22Rv1 (cell line): ENCODE measurements at regions not wholly inside any gene's neighbourhood (a gene's known extent, or its start where the extent isn't known, plus 50 kb on each side); places are given as distances from the start of the nearest gene placed in this dataset.

Experiments
- H3K27ac ChIP-seq: fragments of 450-650 bp; 2 replicates; pipeline ENCODE4 v1.5.1; 2017
- ZFX ChIP-seq: fragments of 450-650 bp; IDR thresholded peaks from 2 replicates; pipeline ENCODE4 v1.6.1; 2017; ENCODE audit warnings: antibody characterized with exemption, borderline replicate concordance
- TF ChIP-seq, protein P1 (sequence below): fragments of 450-650 bp; IDR thresholded peaks from 2 replicates; pipeline ENCODE4 v1.5.1; 2017; ENCODE audit warnings: mild to moderate bottlenecking

GRCh38 chr2:226366920-226367319, 432.7 kb downstream of the IRS1 start:
- TF ChIP-seq, protein P1, sequence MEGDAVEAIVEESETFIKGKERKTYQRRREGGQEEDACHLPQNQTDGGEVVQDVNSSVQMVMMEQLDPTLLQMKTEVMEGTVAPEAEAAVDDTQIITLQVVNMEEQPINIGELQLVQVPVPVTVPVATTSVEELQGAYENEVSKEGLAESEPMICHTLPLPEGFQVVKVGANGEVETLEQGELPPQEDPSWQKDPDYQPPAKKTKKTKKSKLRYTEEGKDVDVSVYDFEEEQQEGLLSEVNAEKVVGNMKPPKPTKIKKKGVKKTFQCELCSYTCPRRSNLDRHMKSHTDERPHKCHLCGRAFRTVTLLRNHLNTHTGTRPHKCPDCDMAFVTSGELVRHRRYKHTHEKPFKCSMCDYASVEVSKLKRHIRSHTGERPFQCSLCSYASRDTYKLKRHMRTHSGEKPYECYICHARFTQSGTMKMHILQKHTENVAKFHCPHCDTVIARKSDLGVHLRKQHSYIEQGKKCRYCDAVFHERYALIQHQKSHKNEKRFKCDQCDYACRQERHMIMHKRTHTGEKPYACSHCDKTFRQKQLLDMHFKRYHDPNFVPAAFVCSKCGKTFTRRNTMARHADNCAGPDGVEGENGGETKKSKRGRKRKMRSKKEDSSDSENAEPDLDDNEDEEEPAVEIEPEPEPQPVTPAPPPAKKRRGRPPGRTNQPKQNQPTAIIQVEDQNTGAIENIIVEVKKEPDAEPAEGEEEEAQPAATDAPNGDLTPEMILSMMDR, result no peak
- TF ChIP-seq ZFX, result no peak
- no peak overlapping the region for H3K27ac ChIP-seq

DNA sequence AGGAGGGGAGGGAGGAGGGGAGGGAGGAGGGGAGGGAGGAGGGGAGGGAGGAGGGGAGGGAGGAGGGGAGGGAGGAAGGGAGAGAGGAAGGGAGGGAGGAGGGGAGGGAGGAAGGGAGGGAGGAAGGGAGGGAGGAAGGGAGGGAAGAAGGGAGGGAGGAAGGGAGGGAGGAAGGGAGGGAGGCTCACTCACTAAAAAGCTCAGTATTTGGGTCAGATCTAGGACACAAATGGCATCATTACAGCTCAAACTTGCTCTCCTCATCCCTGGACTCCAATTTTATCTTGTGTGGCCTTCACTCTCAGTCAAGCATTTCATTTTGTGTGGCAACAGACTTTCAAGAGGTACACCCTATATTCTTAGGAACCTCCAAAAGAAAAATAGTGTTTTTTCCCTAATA, 435.4 kb downstream of the IRS1 start:
- no peak for TF ChIP-seq ZFX
- TF ChIP-seq, protein P1, result no peak
- H3K27ac ChIP-seq, result no peak overlapping the region

- no peak overlapping the region for H3K27ac ChIP-seq
- TF ChIP-seq ZFX, result no peak
Observed at GRCh38 chr2:226362980-226363379, 436.6 kb downstream of the IRS1 start.

- H3K27ac ChIP-seq, result no peak overlapping the region
- TF ChIP-seq, protein P1, result no peak
- TF ChIP-seq ZFX, result no peak
Observed at GRCh38 chr2:226360658-226361057, 439.0 kb downstream of the IRS1 start.

- no peak for TF ChIP-seq ZFX
- TF ChIP-seq, protein P1, result no peak
- no peak overlapping the region for H3K27ac ChIP-seq
Observed at GRCh38 chr2:226358688-226359087, 440.9 kb downstream of the IRS1 start.

GRCh38 chr2:226357816-226358215, 441.8 kb downstream of the IRS1 start:
- H3K27ac ChIP-seq, result no peak overlapping the region
- TF ChIP-seq, protein P1, result no peak
- TF ChIP-seq ZFX, result no peak

- TF ChIP-seq, protein P1, result no peak
- no peak for TF ChIP-seq ZFX
- H3K27ac ChIP-seq, result no peak overlapping the region
Observed at GRCh38 chr2:226355600-226355999, 444.0 kb downstream of the IRS1 start.

DNA sequence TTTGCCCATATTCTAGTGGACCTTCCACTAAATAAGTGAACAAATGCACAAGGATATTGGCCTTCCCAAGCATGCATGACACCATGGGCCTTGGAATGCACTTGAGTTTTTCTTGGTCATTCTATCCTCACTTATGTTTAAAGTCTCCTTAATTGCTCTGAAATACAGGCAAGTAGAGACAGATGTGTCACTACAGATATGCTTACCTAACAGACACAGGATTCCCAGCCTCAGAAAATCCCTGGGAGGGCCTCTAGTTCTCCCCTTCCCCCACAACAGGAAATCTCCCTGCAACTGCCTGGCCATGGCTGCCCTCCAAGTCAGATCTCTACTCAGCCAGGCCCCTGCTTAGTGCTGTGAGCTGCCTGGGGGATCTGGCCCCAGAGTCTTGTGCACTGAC, 445.2 kb downstream of the IRS1 start:
- TF ChIP-seq, protein P1, result no peak
- TF ChIP-seq ZFX, result no peak

More for the DNA sequence above, 445.2 kb downstream of the IRS1 start:
- H3K27ac ChIP-seq, result no peak overlapping the region
